Neural cell (in vitro differentiated cells): ENCODE measurements at regions not wholly inside any gene's neighbourhood (a gene's known extent, or its start where the extent isn't known, plus 50 kb on each side); places are given as distances from the start of the nearest gene placed in this dataset.

Source experiments
- H2AFZ ChIP-seq: fragments of 200-600, 300-800 bp; sonication (generic), shearing (Covaris generic); 2 replicates; pipeline ENCODE4 v1.6.0; 2014; ENCODE audit warnings: low read depth, mild to moderate bottlenecking, antibody characterized with exemption, low read length, moderate library complexity
- H3F3A ChIP-seq: fragments of 200-600 bp; shearing (Covaris generic); 2 replicates; pipeline ENCODE4 v1.6.1; 2016; ENCODE audit warnings: mild to moderate bottlenecking, moderate library complexity, mixed read lengths, antibody characterized with exemption, low read length; ENCODE audit not compliant: insufficient read depth, poor library complexity, severe bottlenecking
- H3K27ac ChIP-seq: fragments of 200-600, 300-800 bp; sonication (generic), shearing (Covaris generic); 2 replicates; pipeline ENCODE4 v1.5.1; 2014; ENCODE audit warnings: mild to moderate bottlenecking, low read length, moderate library complexity
- H3K27me3 ChIP-seq: fragments of 300-800, 200-600 bp; sonication (generic), shearing (Covaris generic); 2 replicates; pipeline ENCODE4 v1.6.0; 2014; ENCODE audit warnings: mild to moderate bottlenecking, low read depth, low read length, moderate library complexity; ENCODE audit not compliant: insufficient read depth
- H3K36me3 ChIP-seq: fragments of 300-800, 200-600 bp; sonication (generic), shearing (Covaris generic); 2 replicates; pipeline ENCODE4 v1.5.1; 2014; ENCODE audit warnings: mild to moderate bottlenecking, antibody characterized with exemption, low read length, moderate library complexity; ENCODE audit not compliant: insufficient read depth
- H3K4me2 ChIP-seq: fragments of 300-800, 200-600 bp; sonication (generic), shearing (Covaris generic); 2 replicates; pipeline ENCODE4 v1.6.0; 2014; ENCODE audit warnings: mild to moderate bottlenecking, low read length
- H3K4me3 ChIP-seq: fragments of 300-800, 200-600 bp; sonication (generic), shearing (Covaris generic); 2 replicates; pipeline ENCODE4 v1.5.1; 2014; ENCODE audit warnings: mild to moderate bottlenecking, low read length, moderate library complexity
- H3K79me2 ChIP-seq: fragments of 200-600 bp; shearing (Covaris generic); replicated peaks from 2 replicates; pipeline ENCODE4 v1.6.0; 2014; ENCODE audit warnings: mild to moderate bottlenecking, low read length, moderate library complexity; ENCODE audit not compliant: insufficient read depth
- H3K9ac ChIP-seq: fragments of 300-800, 200-600 bp; sonication (generic), shearing (Covaris generic); 2 replicates; pipeline ENCODE4 v1.6.1; 2016; ENCODE audit warnings: mild to moderate bottlenecking, low read length, mixed read lengths
- H3K9me2 ChIP-seq: fragments of 200-600 bp; shearing (Covaris generic); 2 replicates; pipeline ENCODE4 v1.6.1; 2016; ENCODE audit warnings: mild to moderate bottlenecking, low read length, mixed read lengths; ENCODE audit not compliant: insufficient read depth
- H3K9me3 ChIP-seq: fragments of 200-600, 300-800 bp; sonication (generic), shearing (Covaris generic); 2 replicates; pipeline ENCODE4 v1.6.1; 2016; ENCODE audit warnings: mild to moderate bottlenecking, mixed run types, low read length, moderate library complexity, mixed read lengths
- H4K20me1 ChIP-seq: fragments of 200-600 bp; shearing (Covaris generic); 2 replicates; pipeline ENCODE4 v1.6.1; 2016; ENCODE audit warnings: mild to moderate bottlenecking, mixed run types; ENCODE audit not compliant: insufficient read depth
- CTCF ChIP-seq: fragments of 450-650 bp; IDR thresholded peaks from 2 replicates; pipeline ENCODE4 v1.5.1; 2014; ENCODE audit warnings: antibody characterized with exemption, mild to moderate bottlenecking, moderate library complexity; ENCODE audit not compliant: poor library complexity, severe bottlenecking
- EP300 ChIP-seq: fragments of 450-650 bp; conservative IDR thresholded peaks from 2 replicates; pipeline ENCODE4 v1.6.1; 2014; ENCODE audit warnings: antibody characterized with exemption, mild to moderate bottlenecking, moderate library complexity; ENCODE audit not compliant: poor library complexity, severe bottlenecking
- EZH2 ChIP-seq: fragments of 200-600, 300-800 bp; shearing (Covaris generic), sonication (generic); IDR thresholded peaks from 2 replicates; pipeline ENCODE4 v1.6.1; 2014; ENCODE audit warnings: antibody characterized with exemption, low read length, borderline replicate concordance, mild to moderate bottlenecking; ENCODE audit not compliant: insufficient read depth, poor library complexity, severe bottlenecking
- MXI1 ChIP-seq: fragments of 450-650 bp; conservative IDR thresholded peaks from 2 replicates; pipeline ENCODE4 v1.6.1; 2014; ENCODE audit warnings: antibody characterized with exemption, mild to moderate bottlenecking; ENCODE audit not compliant: poor library complexity, severe bottlenecking
- POLR2AphosphoS5 ChIP-seq: IDR thresholded peaks from 2 replicates; pipeline ENCODE4 v1.6.1; 2012
- RAD21 ChIP-seq: fragments of 450-650 bp; conservative IDR thresholded peaks from 2 replicates; pipeline ENCODE4 v1.6.1; 2014; ENCODE audit warnings: antibody characterized with exemption, mild to moderate bottlenecking, moderate library complexity
- REST ChIP-seq: IDR thresholded peaks from 2 replicates; pipeline ENCODE4 v1.6.1; 2012; ENCODE audit warnings: borderline replicate concordance
- SMC3 ChIP-seq: fragments of 450-650 bp; conservative IDR thresholded peaks from 2 replicates; pipeline ENCODE4 v1.6.1; 2014; ENCODE audit warnings: antibody characterized with exemption, mild to moderate bottlenecking, moderate library complexity; ENCODE audit not compliant: poor library complexity
- TAF1 ChIP-seq: IDR thresholded peaks from 2 replicates; pipeline ENCODE4 v1.6.1; 2012; ENCODE audit warnings: low read depth

- Histone ChIP-seq H2AFZ (no peak overlapping the region), H3K36me3 (no peaks in the 10 kb centered on the region), H3K4me2 (no peak overlapping the region), H4K20me1 (no peaks in the 10 kb centered on the region), H3K27me3 (no peaks in the 10 kb centered on the region), H3K9ac (no peak overlapping the region), H3K9me3 (no peaks in the 10 kb centered on the region), H3F3A (no peaks in the 10 kb centered on the region), H3K27ac (no peak overlapping the region), H3K4me3 (no peak overlapping the region), H3K79me2 (no peaks in the 10 kb centered on the region), H3K9me2 (no peaks in the 10 kb centered on the region)
- TF ChIP-seq EP300 (no peak), MXI1 (no peak), EZH2 (no peak), CTCF (no peak), TAF1 (no peak), RAD21 (no peak), SMC3 (no peak), POLR2AphosphoS5 (no peak), REST (no peak)
Measured at GRCh38 chr18:72041313-72042032, 502.7 kb downstream of the CBLN2 start.

GRCh38 chr18:72013427-72013850 is 530.7 kb downstream of the CBLN2 start:
- TF ChIP-seq EP300: no peak
- TF ChIP-seq REST: no peak
- TF ChIP-seq MXI1: no peak
- no peak for TF ChIP-seq EZH2
- TF ChIP-seq POLR2AphosphoS5: no peak
- no peak for TF ChIP-seq RAD21
- TF ChIP-seq CTCF: no peak
- TF ChIP-seq SMC3: no peak
- TF ChIP-seq TAF1: no peak
- no peaks in the 10 kb centered on the region for H3K9me3 ChIP-seq
- no peaks in the 10 kb centered on the region for H3K27me3 ChIP-seq
- H3K79me2 ChIP-seq: no peaks in the 10 kb centered on the region
- H2AFZ ChIP-seq: no peak overlapping the region
- H3F3A ChIP-seq: no peaks in the 10 kb centered on the region
- no peaks in the 10 kb centered on the region for H4K20me1 ChIP-seq
- H3K4me2 ChIP-seq: no peak overlapping the region
- no peaks in the 10 kb centered on the region for H3K9me2 ChIP-seq
- H3K27ac ChIP-seq: no peak overlapping the region
- H3K36me3 ChIP-seq: no peaks in the 10 kb centered on the region
- no peak overlapping the region for H3K9ac ChIP-seq
- no peak overlapping the region for H3K4me3 ChIP-seq
